Type B pancreatic cell (in vitro differentiated cells): ENCODE measurements at regions not wholly inside any gene's neighbourhood (a gene's known extent, or its start where the extent isn't known, plus 50 kb on each side); places are given as distances from the start of the nearest gene placed in this dataset.

Experiments
- DNase-seq: peaks from one replicate; pipeline ENCODE4 v3.0.0; 2021; ENCODE audit warnings: mixed read lengths; ENCODE audit not compliant: unreplicated experiment; ENCODE audit errors: extremely low spot score
- H3K27ac Mint-ChIP-seq: 2 replicates; pipeline ENCODE4 v1.8.0; 2021; ENCODE audit warnings: mild to moderate bottlenecking, mixed read lengths
- H3K27me3 Mint-ChIP-seq: 2 replicates; pipeline ENCODE4 v1.8.0; 2021; ENCODE audit warnings: mixed read lengths
- H3K36me3 Mint-ChIP-seq: 2 replicates; pipeline ENCODE4 v1.8.0; 2021; ENCODE audit warnings: mixed read lengths
- H3K4me1 Mint-ChIP-seq: one replicate; pipeline ENCODE4 v1.8.0; 2021; ENCODE audit warnings: mixed read lengths; ENCODE audit not compliant: unreplicated experiment
- H3K4me3 Mint-ChIP-seq: 2 replicates; pipeline ENCODE4 v1.8.0; 2021; ENCODE audit warnings: mild to moderate bottlenecking, mixed read lengths
- H3K9me3 Mint-ChIP-seq: 2 replicates; pipeline ENCODE4 v1.8.0; 2021; ENCODE audit warnings: mixed read lengths
- TF ChIP-seq, protein P1 (sequence below): fragments of 200-600 bp; sonication (generic); conservative IDR thresholded peaks from 2 replicates; pipeline ENCODE4 v1.5.0; 2021; ENCODE audit warnings: antibody characterized with exemption, mild to moderate bottlenecking

- no peak overlapping the region for H3K4me3 Mint-ChIP-seq
- H3K27me3 Mint-ChIP-seq = peaks cover 7% of the 10 kb centered on the region
- H3K4me1 Mint-ChIP-seq = peaks cover 15% of the 10 kb centered on the region
- no peak overlapping the region for H3K27ac Mint-ChIP-seq
- no peaks in the 10 kb centered on the region for H3K9me3 Mint-ChIP-seq
- DNase-seq = no peak
- TF ChIP-seq, protein P1, sequence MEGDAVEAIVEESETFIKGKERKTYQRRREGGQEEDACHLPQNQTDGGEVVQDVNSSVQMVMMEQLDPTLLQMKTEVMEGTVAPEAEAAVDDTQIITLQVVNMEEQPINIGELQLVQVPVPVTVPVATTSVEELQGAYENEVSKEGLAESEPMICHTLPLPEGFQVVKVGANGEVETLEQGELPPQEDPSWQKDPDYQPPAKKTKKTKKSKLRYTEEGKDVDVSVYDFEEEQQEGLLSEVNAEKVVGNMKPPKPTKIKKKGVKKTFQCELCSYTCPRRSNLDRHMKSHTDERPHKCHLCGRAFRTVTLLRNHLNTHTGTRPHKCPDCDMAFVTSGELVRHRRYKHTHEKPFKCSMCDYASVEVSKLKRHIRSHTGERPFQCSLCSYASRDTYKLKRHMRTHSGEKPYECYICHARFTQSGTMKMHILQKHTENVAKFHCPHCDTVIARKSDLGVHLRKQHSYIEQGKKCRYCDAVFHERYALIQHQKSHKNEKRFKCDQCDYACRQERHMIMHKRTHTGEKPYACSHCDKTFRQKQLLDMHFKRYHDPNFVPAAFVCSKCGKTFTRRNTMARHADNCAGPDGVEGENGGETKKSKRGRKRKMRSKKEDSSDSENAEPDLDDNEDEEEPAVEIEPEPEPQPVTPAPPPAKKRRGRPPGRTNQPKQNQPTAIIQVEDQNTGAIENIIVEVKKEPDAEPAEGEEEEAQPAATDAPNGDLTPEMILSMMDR = no peak
- no peaks in the 10 kb centered on the region for H3K36me3 Mint-ChIP-seq
Measured at GRCh38 chr20:48358176-48359054, 469.4 kb downstream of the PREX1 start.

GRCh38 chr20:48357714-48358113 lies 470.1 kb downstream of the PREX1 start:
- no peak overlapping the region for H3K27ac Mint-ChIP-seq
- TF ChIP-seq, protein P1 = no peak
- H3K27me3 Mint-ChIP-seq = peaks cover 7% of the 10 kb centered on the region
- H3K36me3 Mint-ChIP-seq = no peaks in the 10 kb centered on the region
- no peak overlapping the region for H3K4me3 Mint-ChIP-seq
- DNase-seq = no peak
- no peaks in the 10 kb centered on the region for H3K9me3 Mint-ChIP-seq
- peaks cover 19% of the 10 kb centered on the region for H3K4me1 Mint-ChIP-seq

DNA sequence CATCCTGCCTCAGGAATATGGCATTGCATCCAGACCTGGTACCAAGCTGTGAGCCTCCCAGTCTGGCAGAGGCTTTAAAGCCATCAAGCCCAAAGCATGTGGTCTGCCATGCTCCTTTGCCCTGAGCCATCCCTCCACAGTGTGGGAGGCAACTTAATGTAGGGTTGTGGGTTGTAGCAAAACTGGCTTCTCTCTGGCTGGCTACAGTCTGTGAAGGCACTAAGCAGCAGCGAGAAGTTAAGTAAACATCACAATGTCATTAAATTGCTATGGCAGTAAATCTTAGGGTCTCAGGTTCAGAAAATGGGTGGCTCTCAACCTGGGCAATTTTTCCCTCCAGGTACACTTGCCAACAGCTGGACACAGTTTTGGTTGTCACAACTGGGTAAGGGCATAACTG lies 472.9 kb downstream of the PREX1 start:
- Mint-ChIP-seq H3K4me1 (peaks cover 25% of the 10 kb centered on the region), H3K27me3 (peaks cover 7% of the 10 kb centered on the region), H3K9me3 (no peaks in the 10 kb centered on the region), H3K36me3 (no peaks in the 10 kb centered on the region), H3K4me3 (no peak overlapping the region), H3K27ac (no peak overlapping the region)
- TF ChIP-seq, protein P1 = no peak
- no peak for DNase-seq

GRCh38 chr20:48354320-48354876 lies 473.4 kb downstream of the PREX1 start:
- Mint-ChIP-seq H3K27ac (no peak overlapping the region), H3K4me3 (no peak overlapping the region), H3K36me3 (no peaks in the 10 kb centered on the region), H3K9me3 (no peaks in the 10 kb centered on the region), H3K4me1 (peaks cover 25% of the 10 kb centered on the region), H3K27me3 (peaks cover 7% of the 10 kb centered on the region)
- no peak for DNase-seq
- TF ChIP-seq, protein P1 = no peak

GRCh38 chr20:48352628-48353027 lies 475.2 kb downstream of the PREX1 start:
- no peak for DNase-seq
- H3K4me3 Mint-ChIP-seq = no peak overlapping the region
- H3K9me3 Mint-ChIP-seq = no peaks in the 10 kb centered on the region
- H3K27me3 Mint-ChIP-seq = no peaks in the 10 kb centered on the region
- no peaks in the 10 kb centered on the region for H3K36me3 Mint-ChIP-seq
- peaks cover 16% of the 10 kb centered on the region for H3K4me1 Mint-ChIP-seq
- TF ChIP-seq, protein P1 = no peak
- H3K27ac Mint-ChIP-seq = peak overlapping the region; percentile 2
